ENCODE measurements at regions not wholly inside any gene's neighbourhood (a gene's known extent, or its start where the extent isn't known, plus 50 kb on each side); places are given as distances from the start of the nearest gene placed in this dataset.
"Not testable (repeated sequence)": the region's sequence is repeated elsewhere in the genome, so short reads cannot be mapped to it uniquely, and the experiment has no call there.

- no peak overlapping the region for H3K9ac ChIP-seq (ENCODE audit: low read length)
- no peaks in the 10 kb centered on the region for H3K27me3 ChIP-seq (replicated peaks; ENCODE audit: control insufficient read depth, insufficient read depth, low read length)
- H3K4me1 ChIP-seq (ENCODE audit: control insufficient read depth, insufficient read depth, low read length): no peaks in the 10 kb centered on the region
- no peak overlapping the region for H3K4me3 ChIP-seq (ENCODE audit: low read length)
- no peaks in the 10 kb centered on the region for H3K9me3 ChIP-seq (ENCODE audit: control insufficient read depth, low read length)
- no peak for DNase-seq (ENCODE audit: low read depth)
- H3K36me3 ChIP-seq (ENCODE audit: control insufficient read depth, insufficient read depth, low read length, severe bottlenecking): no peaks in the 10 kb centered on the region
Measured at GRCh38 chr10:9951481-9952257, 1066.0 kb upstream of the CELF2 start.

- no peaks in the 10 kb centered on the region for H3K27me3 ChIP-seq (replicated peaks; ENCODE audit: control insufficient read depth, insufficient read depth, low read length)
- H3K9ac ChIP-seq (ENCODE audit: low read length): no peak overlapping the region
- no peak overlapping the region for H3K4me3 ChIP-seq (ENCODE audit: low read length)
- H3K9me3 ChIP-seq (ENCODE audit: control insufficient read depth, low read length): no peaks in the 10 kb centered on the region
- no peaks in the 10 kb centered on the region for H3K4me1 ChIP-seq (ENCODE audit: control insufficient read depth, insufficient read depth, low read length)
- no peak for DNase-seq (ENCODE audit: low read depth)
- H3K36me3 ChIP-seq (ENCODE audit: control insufficient read depth, insufficient read depth, low read length, severe bottlenecking): no peaks in the 10 kb centered on the region
Measured at GRCh38 chr10:9957351-9957750, 1060.3 kb upstream of the CELF2 start.

- not testable (repeated sequence) for H3K27me3 ChIP-seq (replicated peaks; ENCODE audit: control insufficient read depth, insufficient read depth, low read length); H3K9me3 ChIP-seq (ENCODE audit: control insufficient read depth, low read length); DNase-seq (ENCODE audit: low read depth); H3K4me3 ChIP-seq (ENCODE audit: low read length); H3K36me3 ChIP-seq (ENCODE audit: control insufficient read depth, insufficient read depth, low read length, severe bottlenecking); H3K9ac ChIP-seq (ENCODE audit: low read length); H3K4me1 ChIP-seq (ENCODE audit: control insufficient read depth, insufficient read depth, low read length)
Measured at GRCh38 chr10:9957876-9958275, 1059.8 kb upstream of the CELF2 start.

GRCh38 chr10:9965341-9965740, 1052.3 kb upstream of the CELF2 start:
- Histone ChIP-seq H3K9ac (ENCODE audit: low read length) (no peak overlapping the region), H3K27me3 (replicated peaks; ENCODE audit: control insufficient read depth, insufficient read depth, low read length) (no peaks in the 10 kb centered on the region), H3K4me3 (ENCODE audit: low read length) (no peak overlapping the region), H3K36me3 (ENCODE audit: control insufficient read depth, insufficient read depth, low read length, severe bottlenecking) (no peaks in the 10 kb centered on the region), H3K9me3 (ENCODE audit: control insufficient read depth, low read length) (no peaks in the 10 kb centered on the region), H3K4me1 (ENCODE audit: control insufficient read depth, insufficient read depth, low read length) (no peaks in the 10 kb centered on the region)
- DNase-seq (ENCODE audit: low read depth): no peak

- no peaks in the 10 kb centered on the region for H3K27me3 ChIP-seq (replicated peaks; ENCODE audit: control insufficient read depth, insufficient read depth, low read length)
- no peak for DNase-seq (ENCODE audit: low read depth)
- H3K4me1 ChIP-seq (ENCODE audit: control insufficient read depth, insufficient read depth, low read length): no peaks in the 10 kb centered on the region
- peaks cover 4% of the 10 kb centered on the region for H3K9me3 ChIP-seq (ENCODE audit: control insufficient read depth, low read length)
- no peak overlapping the region for H3K4me3 ChIP-seq (ENCODE audit: low read length)
- no peaks in the 10 kb centered on the region for H3K36me3 ChIP-seq (ENCODE audit: control insufficient read depth, insufficient read depth, low read length, severe bottlenecking)
- H3K9ac ChIP-seq (ENCODE audit: low read length): no peak overlapping the region
Measured at GRCh38 chr10:9986786-9987185, 1030.9 kb upstream of the CELF2 start.

GRCh38 chr10:9987197-9987596, 1030.5 kb upstream of the CELF2 start:
- H3K9me3 ChIP-seq (ENCODE audit: control insufficient read depth, low read length): peaks cover 4% of the 10 kb centered on the region
- DNase-seq (ENCODE audit: low read depth): no peak
- H3K27me3 ChIP-seq (replicated peaks; ENCODE audit: control insufficient read depth, insufficient read depth, low read length): no peaks in the 10 kb centered on the region
- no peak overlapping the region for H3K9ac ChIP-seq (ENCODE audit: low read length)
- no peaks in the 10 kb centered on the region for H3K36me3 ChIP-seq (ENCODE audit: control insufficient read depth, insufficient read depth, low read length, severe bottlenecking)
- no peak overlapping the region for H3K4me3 ChIP-seq (ENCODE audit: low read length)
- H3K4me1 ChIP-seq (ENCODE audit: control insufficient read depth, insufficient read depth, low read length): no peaks in the 10 kb centered on the region

GRCh38 chr10:9992661-9993060, 1025.0 kb upstream of the CELF2 start:
- no peak for DNase-seq (ENCODE audit: low read depth)
- no peaks in the 10 kb centered on the region for H3K36me3 ChIP-seq (ENCODE audit: control insufficient read depth, insufficient read depth, low read length, severe bottlenecking)
- no peak overlapping the region for H3K4me3 ChIP-seq (ENCODE audit: low read length)
- H3K9me3 ChIP-seq (ENCODE audit: control insufficient read depth, low read length): no peaks in the 10 kb centered on the region
- no peak overlapping the region for H3K9ac ChIP-seq (ENCODE audit: low read length)
- no peaks in the 10 kb centered on the region for H3K27me3 ChIP-seq (replicated peaks; ENCODE audit: control insufficient read depth, insufficient read depth, low read length)
- no peaks in the 10 kb centered on the region for H3K4me1 ChIP-seq (ENCODE audit: control insufficient read depth, insufficient read depth, low read length)

- DNase-seq (ENCODE audit: low read depth): no peak
- Histone ChIP-seq H3K36me3 (ENCODE audit: control insufficient read depth, insufficient read depth, low read length, severe bottlenecking) (no peaks in the 10 kb centered on the region), H3K9ac (ENCODE audit: low read length) (no peak overlapping the region), H3K9me3 (ENCODE audit: control insufficient read depth, low read length) (no peaks in the 10 kb centered on the region), H3K4me1 (ENCODE audit: control insufficient read depth, insufficient read depth, low read length) (no peaks in the 10 kb centered on the region), H3K4me3 (ENCODE audit: low read length) (no peak overlapping the region), H3K27me3 (replicated peaks; ENCODE audit: control insufficient read depth, insufficient read depth, low read length) (no peaks in the 10 kb centered on the region)
Measured at GRCh38 chr10:9994131-9994530, 1023.5 kb upstream of the CELF2 start.

- no peaks in the 10 kb centered on the region for H3K36me3 ChIP-seq (ENCODE audit: control insufficient read depth, insufficient read depth, low read length, severe bottlenecking)
- no peak overlapping the region for H3K4me3 ChIP-seq (ENCODE audit: low read length)
- H3K9me3 ChIP-seq (ENCODE audit: control insufficient read depth, low read length): no peaks in the 10 kb centered on the region
- DNase-seq (ENCODE audit: low read depth): no peak
- no peaks in the 10 kb centered on the region for H3K4me1 ChIP-seq (ENCODE audit: control insufficient read depth, insufficient read depth, low read length)
- H3K27me3 ChIP-seq (replicated peaks; ENCODE audit: control insufficient read depth, insufficient read depth, low read length): no peaks in the 10 kb centered on the region
- no peak overlapping the region for H3K9ac ChIP-seq (ENCODE audit: low read length)
Measured at GRCh38 chr10:9999627-10000026, 1018.0 kb upstream of the CELF2 start.

- Histone ChIP-seq H3K9me3 (ENCODE audit: control insufficient read depth, low read length) (no peaks in the 10 kb centered on the region), H3K9ac (ENCODE audit: low read length) (no peak overlapping the region), H3K4me3 (ENCODE audit: low read length) (no peak overlapping the region), H3K4me1 (ENCODE audit: control insufficient read depth, insufficient read depth, low read length) (no peaks in the 10 kb centered on the region), H3K27me3 (replicated peaks; ENCODE audit: control insufficient read depth, insufficient read depth, low read length) (no peaks in the 10 kb centered on the region), H3K36me3 (ENCODE audit: control insufficient read depth, insufficient read depth, low read length, severe bottlenecking) (no peaks in the 10 kb centered on the region)
- DNase-seq (ENCODE audit: low read depth): no peak
Measured at GRCh38 chr10:10007957-10008356, 1009.7 kb upstream of the CELF2 start.

- no peak for DNase-seq (ENCODE audit: low read depth)
- no peaks in the 10 kb centered on the region for H3K27me3 ChIP-seq (replicated peaks; ENCODE audit: control insufficient read depth, insufficient read depth, low read length)
- no peaks in the 10 kb centered on the region for H3K36me3 ChIP-seq (ENCODE audit: control insufficient read depth, insufficient read depth, low read length, severe bottlenecking)
- no peaks in the 10 kb centered on the region for H3K9me3 ChIP-seq (ENCODE audit: control insufficient read depth, low read length)
- no peaks in the 10 kb centered on the region for H3K4me1 ChIP-seq (ENCODE audit: control insufficient read depth, insufficient read depth, low read length)
- no peak overlapping the region for H3K4me3 ChIP-seq (ENCODE audit: low read length)
- H3K9ac ChIP-seq (ENCODE audit: low read length): no peak overlapping the region
Measured at GRCh38 chr10:10010397-10010796, 1007.3 kb upstream of the CELF2 start.

- Histone ChIP-seq H3K9me3 (ENCODE audit: control insufficient read depth, low read length) (no peaks in the 10 kb centered on the region), H3K27me3 (replicated peaks; ENCODE audit: control insufficient read depth, insufficient read depth, low read length) (no peaks in the 10 kb centered on the region)
- DNase-seq (ENCODE audit: low read depth): no peak
Measured at GRCh38 chr10:10014846-10015245, 1002.8 kb upstream of the CELF2 start.

More at GRCh38 chr10:10014846-10015245, 1002.8 kb upstream of the CELF2 start:
- no peak overlapping the region for H3K4me3 ChIP-seq (ENCODE audit: low read length)
- no peaks in the 10 kb centered on the region for H3K4me1 ChIP-seq (ENCODE audit: control insufficient read depth, insufficient read depth, low read length)
- H3K36me3 ChIP-seq (ENCODE audit: control insufficient read depth, insufficient read depth, low read length, severe bottlenecking): no peaks in the 10 kb centered on the region
- no peak overlapping the region for H3K9ac ChIP-seq (ENCODE audit: low read length)
